HG03066 (cell line): ENCODE measurements at regions not wholly inside any gene's neighbourhood (a gene's known extent, or its start where the extent isn't known, plus 50 kb on each side); places are given as distances from the start of the nearest gene placed in this dataset.

Source experiments
- ATAC-seq: cut with Tn5 transposase; IDR thresholded peaks from one replicate; pipeline ENCODE4 v1.9.1; 2021; ENCODE audit warnings: low read depth; ENCODE audit not compliant: unreplicated experiment

DNA sequence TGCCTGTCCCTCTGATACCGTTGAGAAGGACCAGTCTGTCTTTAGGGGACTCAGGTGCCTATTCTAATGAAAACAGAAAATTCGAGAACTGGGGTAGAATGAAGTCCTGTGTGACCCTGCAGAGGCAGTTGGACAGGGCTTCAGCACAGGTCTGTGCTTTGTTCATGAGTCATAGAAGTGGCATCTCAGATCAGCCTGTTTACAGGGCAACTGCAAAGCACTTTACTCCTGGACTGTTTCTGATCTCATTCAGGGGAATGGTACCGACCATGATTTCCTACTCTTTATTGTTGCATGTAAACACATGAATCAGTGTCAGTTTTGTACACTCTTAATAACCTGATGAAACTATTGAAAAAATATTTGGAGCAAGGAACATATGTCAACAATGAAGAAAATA is 1517.0 kb downstream of the AACS start:
- ATAC-seq = no peak

DNA sequence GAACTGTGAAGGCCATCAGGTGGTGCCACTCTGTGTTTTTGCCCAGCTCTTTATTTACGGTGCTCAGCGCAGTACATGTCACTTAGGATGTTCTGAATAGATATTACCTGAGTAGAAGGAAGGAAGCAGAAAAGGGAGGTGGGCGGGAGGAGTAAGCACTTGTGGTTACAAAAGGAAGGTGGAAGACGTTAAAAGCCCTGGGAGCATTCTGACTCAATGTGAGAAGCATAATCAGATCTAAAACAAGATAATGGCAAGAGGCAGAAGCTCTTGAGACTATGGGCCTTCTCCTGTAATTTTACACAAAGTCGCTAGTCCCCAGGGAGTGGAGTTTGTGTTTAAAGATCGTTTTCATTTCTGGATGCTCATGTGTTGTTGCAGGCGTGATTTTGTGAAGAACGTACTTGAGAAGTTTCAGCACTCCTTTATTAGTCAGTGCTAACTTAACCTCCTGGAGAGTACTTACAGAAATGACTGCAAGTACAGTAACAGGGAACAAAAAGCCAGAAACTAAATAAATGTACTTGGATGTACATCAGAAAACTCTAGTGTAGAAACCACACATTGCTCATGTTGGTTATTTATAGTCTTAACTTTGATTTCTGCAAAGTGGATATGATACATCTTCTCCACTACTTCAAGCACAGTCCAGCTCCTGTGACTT is 1523.5 kb downstream of the AACS start:
- ATAC-seq = no peak

DNA sequence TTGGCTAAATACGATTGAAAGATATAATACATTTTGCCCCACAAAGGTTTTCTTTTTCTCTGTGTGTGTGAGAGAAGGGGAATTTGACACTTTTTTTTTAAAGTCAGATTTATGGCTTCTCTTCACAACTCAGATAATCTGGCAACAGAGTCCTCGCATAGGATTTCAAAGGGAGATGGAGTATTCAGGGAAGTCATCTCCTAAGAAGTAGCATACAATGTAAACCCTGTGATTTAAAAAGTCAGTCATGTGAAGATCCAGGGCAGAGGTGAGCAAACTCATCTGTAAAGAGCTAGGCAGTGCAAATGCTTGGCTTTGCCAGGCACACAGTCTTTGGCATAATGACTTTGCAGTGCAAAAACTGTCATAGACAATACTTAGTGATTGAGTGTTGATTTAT is 1526.3 kb downstream of the AACS start:
- no peak for ATAC-seq

DNA sequence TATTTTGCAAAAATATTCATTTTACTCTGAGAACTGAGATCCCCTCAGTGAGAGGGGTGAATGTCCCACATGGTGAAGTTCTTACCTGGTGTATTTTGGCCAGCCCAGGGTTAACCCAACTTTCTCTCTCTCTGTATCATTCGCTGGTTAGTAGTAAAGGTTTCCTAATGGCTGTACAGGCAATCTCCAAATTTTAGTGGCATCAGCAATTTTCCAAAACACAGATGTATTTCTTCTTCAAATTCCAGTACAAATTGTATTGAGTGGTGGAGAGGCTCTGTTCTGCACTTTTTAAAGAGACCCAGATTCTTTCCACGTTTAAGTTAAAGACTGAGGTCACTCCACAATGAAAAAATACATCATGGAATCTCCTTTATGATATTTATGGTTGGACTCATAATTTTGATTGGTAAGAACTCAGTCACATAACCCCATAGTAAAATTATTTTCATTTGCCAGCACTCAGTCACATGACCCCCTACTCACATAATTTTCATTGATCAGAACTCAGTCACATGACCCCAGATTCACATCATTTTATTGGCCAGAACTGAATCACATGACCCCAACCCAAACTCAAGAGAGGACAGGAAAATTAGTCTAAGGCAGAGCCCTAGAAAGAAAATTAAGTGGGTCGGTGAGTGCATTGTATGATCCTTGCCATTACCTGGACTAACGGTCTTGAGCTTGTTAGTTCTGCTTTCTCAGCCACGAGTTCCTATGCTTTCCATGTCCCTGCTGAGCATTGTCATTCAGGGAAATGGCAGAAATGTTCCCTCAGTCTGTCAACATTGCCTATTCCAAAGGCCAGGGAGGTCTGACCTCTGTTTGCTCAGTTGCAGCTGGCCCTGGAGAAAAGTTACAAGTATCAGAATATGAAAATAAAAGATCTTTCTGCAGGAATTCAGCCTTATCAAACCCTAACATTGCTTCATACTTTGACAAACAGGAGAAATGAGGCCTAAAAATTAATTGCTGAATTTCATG is 1536.2 kb downstream of the AACS start:
- no peak for ATAC-seq

DNA sequence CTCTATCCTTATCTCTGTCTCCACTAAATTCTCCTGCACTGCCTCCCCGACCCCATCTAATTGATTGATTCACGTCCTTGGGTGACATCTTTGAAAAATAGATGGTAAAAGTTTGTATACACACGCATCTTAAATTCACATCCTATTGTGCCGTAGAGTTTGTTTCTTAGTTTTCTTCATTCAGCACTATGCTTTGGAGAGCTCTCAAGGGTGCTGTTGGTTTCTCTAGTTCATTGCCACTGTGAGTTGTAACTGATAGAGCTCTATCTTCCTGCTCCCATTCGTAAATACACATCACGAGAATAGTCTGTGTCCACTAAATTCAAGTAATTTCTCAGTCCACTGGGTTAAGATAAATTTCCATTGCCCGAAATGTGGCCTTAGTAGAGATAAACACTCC is 1537.4 kb downstream of the AACS start:
- no peak for ATAC-seq

DNA sequence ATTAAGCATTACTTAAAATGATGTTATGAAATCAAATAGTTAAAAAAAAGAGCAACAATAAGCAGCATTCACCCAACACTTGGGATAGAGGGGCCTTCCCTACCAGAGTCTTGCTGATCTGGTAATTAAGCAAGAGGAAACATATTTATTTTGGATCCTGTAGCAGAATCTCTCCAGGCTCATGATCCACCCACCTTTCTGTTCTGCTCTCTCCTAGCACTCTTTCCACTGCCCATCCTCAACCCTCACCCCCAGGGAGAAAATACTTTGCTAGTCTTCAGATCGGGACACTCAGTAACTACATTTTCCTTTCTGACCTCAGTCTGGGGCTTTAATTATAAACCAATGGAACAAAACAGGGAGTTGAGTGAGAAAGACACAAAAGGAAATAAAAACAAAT is 1541.9 kb downstream of the AACS start:
- ATAC-seq = no peak

DNA sequence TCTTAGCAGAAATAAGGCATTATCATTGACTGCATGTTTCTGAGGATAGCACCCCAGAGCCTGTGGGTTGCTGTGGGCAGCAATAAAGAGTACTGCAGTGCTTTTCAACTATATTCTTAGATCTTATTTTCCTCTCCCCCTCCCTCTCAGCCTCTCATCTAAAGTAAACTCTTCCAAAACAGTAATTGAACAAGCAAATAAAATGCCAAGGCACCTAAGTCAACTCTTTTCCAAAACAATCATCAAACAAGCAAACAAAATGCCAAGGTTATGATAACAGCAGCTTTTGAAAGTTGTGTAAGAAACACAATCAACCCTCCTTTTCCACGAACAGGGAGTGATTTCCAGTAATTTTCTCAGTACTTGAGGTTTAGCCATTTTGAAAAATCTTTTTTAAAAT is 1542.6 kb downstream of the AACS start:
- ATAC-seq = no peak

DNA sequence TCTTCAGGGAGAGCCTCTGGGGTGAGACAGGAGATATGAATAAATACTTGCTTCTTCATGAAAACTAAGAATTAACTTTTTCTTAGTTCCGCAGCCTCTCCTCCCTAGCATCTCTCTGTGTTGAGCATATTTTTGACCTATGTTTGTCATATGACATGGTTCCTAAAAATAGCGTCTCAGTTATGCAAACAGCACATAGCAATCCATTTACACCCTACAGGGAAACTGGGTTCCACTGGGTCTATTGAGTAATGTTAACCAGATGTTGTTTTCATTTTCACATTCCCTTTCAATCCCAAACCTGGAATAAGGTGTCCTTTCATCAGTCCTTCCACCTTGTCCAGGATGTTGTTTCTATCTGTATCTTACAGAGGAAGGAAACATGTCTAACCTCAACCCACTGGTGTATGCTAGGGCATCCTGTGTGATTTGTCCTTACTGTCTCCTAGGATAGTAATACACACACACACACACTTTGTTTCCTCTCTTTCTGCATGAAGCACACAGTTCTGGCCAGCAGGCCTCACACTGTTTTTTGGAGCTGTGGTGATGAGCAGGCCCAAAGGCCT is 1543.5 kb downstream of the AACS start:
- no peak for ATAC-seq

DNA sequence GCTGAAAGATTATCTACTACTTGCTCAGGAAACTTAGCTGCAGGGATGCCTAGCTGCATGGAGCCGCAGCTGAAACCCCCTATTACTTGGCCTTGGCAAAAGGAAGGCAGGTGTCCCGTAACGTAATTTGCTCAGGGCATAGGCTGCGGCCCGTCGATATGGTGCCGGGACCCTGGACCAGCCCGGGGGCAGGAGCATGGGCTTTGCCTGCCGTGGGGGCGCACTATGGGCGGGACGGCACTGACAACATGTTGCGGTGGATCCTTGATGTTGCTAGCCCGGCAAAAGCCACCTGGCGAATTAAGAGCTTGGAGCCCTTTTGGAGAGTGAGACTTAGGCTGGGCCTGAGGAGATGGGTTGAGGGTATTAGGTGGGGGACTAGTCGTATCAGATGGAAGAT is 1551.2 kb downstream of the AACS start:
- ATAC-seq = no peak

DNA sequence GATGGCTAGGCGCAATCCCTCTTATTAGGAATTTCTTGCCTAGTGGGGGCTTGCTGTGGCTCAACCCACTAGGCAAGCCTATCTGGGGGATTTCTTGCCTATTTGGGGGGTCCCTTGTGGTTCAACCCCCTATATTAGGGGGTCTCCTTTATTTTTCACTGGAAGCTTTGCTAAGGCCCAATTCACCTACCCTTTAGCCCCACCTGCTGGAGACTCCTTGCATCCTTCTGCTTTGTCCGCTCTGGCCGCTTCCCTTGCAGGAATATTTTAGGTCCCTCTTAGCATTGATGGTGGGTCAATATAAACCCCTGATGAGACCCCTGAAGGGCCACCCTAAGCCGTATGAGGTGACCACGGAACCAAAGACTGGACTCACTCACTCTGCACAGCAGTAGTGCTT is 1552.1 kb downstream of the AACS start:
- no peak for ATAC-seq

DNA sequence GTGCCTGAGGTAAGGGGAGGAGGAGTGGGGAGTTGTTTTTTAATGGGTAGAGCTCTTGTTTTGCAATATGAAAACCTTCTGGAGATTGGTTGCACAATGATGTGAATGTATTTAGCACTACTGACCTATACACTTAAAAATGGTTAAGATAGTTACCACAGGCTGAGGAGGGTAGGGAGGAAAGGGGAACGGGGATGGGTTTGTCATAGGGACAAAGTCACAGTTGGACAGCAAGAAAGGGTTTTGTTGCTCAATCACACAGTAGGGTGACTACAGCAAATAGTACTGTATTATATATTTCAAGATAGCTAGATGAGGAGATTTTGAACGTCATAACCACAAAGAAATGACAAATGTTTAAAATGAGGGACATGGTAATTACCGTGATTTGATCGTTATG is 1562.4 kb downstream of the AACS start:
- no peak for ATAC-seq

DNA sequence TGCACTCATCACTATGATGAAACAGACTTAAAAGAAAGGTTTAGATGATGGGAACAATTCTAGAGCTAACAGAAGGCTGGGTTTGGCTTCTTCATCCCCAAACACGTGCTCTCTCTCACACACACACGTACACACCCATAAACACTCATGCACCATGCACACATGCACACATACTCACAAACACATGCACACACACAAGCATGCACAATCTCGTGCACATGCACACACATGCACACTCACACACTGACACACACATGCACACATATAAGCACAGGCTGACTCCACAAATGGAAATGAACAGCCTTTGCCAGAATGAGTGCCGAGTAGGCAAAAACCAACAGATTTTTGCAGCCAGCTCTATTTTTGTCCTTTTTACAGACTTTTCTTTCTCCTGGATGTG is 1571.6 kb downstream of the AACS start:
- ATAC-seq = no peak

DNA sequence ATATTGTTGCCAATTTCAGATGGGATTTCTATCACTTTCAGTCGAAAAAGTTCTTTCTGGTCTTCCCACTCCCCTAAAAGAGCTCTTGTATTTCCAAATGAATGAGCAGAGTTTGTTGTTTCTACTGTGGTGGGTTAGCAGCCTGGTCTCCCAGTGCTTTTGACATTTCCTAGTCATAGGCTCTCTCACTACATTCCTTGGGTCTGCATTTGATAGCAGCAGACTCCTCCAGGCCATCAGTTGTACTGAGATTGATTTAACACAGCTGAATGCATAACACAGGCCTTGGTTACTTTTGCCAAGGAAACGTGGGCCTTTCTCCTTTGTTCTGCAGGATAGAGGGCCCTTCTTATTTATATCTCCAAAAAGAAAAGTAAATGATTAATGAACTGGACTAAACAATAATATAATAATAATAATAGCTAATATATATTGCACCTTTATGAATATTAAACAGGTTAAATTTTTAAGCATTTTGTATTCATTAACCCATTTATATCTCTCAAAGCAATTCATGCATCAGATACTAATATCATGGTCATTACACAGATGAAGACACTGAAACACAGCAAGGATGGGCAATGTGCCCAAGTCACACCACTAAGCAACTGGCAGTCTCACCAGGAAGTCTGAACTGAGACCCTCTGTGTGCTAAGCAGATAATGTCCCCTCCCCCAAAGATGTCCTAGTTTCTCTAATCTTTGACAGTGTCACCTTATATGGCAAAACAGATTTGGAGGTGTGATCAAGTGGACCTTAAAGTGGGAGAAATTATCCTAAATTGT is 1579.2 kb downstream of the AACS start:
- ATAC-seq = no peak

DNA sequence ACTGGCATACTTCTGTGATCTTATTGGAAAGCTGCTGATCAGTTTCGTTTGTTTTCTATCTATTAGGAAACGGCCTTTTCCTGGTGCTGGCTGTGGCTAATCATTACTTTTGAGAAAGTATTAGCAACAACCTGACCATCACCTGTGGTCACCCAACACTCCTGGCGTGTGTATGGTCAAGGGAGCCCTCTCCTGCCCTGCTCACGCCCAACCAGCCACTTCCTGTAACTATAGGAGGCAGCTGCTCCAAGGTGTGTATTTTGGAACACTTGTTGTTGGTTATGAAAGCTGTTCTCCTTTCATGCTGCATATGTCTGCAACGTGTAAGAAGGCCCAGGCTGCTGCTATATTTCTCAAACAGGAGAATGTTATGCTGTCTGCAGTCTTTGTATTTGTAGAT is 1582.8 kb downstream of the AACS start:
- no peak for ATAC-seq

DNA sequence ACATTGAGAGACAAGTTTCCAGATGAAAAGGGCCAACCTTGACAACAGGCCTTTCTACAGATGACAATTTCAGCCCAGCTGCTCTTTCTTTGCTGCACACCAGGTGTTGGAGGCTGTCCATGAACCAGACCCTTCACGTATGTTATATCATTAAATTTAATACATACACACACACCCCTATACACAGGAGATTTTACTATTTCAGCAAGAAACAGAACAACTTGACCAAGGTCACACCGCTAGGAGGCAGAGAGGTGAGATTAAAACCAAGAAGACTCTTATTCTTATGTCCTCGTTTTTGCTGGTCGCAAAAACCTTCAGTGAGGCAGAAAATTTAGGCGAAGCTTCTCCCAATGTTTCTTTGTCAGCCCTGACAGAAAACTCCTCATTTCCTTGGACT is 1585.9 kb downstream of the AACS start:
- ATAC-seq = no peak

DNA sequence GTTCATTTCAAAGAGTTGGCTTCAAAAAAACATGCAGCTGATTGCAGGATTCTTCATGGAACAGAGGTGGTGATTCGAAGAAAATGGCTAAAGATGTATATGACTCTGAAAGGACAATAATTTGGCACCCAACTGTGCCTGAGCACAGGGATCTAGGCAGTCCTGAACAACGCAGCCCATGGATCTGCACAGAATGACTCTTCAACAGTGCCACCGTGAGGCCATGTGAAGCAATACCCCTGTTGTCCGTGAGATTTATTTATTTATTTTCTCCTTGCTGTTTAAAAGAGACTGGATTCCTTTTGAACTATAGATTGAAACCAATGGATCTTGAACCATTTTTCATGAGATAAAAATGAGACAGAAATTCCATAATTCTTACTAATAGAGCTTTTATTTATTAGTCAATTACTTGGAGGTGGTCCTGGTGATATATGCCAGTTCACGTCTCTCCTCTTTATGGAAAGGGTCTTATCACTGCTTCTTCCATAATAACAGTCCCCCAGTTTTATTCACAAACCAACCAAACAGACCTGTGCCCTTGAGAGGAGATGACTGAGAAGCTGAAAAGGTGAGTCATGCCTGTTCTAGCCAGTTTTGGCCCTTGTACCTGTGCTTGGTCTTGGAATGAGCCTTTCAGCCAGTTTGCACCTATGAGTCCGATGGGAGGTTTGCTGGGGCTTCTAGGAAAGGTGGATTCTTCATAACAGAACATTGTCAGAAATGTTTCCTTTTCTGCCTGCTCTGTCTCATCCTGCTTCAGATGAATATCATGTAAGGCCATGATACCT is 1598.3 kb downstream of the AACS start:
- no peak for ATAC-seq

DNA sequence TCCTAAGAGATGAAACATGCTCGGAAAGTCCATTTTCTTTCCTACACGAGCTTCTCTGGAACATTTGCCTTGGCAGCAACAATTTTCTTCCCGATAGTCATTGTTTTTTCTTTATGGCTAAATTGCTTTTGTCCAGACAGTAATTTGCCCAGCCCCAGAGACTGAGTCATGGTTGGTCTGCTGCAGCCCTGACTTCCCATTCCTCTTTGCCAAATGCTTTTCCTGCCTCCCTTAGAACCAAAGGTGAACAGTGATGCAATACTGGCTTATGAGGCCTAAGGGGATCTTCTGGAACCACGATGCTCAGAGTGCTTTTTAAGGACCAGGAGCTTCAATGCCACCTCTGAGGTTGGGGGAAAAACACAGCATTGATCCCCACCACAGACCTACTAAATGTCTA is 1599.6 kb upstream of the TMEM132C start:
- no peak for ATAC-seq

DNA sequence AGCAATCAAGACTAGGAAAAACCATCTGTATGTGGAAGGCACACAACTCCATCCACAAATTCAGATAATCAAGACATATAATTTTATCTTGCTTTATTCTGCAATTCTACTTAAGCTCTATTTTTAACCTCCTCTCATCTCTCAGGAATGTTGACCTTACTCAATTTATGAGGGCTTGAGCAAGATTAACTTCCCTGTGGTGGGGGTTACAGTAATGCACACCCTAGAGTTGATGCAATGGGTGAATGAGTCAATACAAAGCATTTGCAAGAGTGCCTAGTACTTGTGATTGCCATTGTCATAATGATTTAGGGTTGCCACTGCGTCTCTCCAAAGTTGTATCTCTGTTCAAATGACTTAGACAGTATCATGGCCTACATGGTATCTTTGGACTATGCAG is 1598.4 kb upstream of the TMEM132C start:
- no peak for ATAC-seq

DNA sequence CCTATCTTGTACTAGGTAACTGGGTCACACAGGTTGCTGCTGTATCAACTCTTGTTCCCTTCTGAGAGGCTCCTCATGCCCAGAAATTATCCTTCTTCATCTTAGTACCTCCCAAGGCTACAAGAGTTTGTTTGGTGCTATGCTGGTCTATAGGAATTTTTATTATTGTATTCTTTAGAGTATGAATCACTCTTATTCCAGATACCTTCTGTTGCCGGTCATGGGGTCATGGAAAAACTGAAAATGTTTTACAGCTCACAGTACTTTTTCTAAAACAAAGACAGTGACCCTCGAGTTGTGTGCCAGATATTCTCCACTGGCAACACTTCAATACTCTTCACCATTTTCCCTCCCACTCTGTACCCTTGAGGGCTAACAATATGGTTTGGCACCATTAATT is 1598.0 kb upstream of the TMEM132C start:
- ATAC-seq = no peak

DNA sequence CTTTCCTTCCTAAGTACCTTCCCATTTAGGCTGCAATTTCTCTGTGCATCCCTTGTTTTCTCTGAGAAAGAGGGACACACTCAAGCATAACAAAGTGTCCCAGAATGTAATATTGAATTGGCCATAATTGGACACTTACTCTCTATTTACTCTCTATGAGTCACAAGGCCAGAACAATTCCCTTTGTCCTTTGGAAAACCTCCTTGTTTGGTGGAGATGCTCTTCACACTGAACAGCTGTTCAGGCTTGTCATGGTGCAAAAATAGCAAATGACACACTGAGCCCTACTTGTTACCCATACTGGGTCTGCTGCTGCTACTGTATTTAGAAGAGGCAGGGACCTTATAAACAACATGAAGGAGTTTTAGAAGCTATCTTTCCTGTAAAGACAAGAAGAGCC is 1590.5 kb upstream of the TMEM132C start:
- no peak for ATAC-seq
